Liver (tissue), 8 donors: ENCODE measurements at regions not wholly inside any gene's neighbourhood (a gene's known extent, or its start where the extent isn't known, plus 50 kb on each side); places are given as distances from the start of the nearest gene placed in this dataset.

ENCODE experiments used
- DNase-seq: peaks from one replicate; pipeline ENCODE4 v3.0.0-alpha.2; 2017; ENCODE audit warnings: low spot score
- H3K27ac ChIP-seq, 2 donors: one replicate each; pipeline ENCODE4 v1.7.0; 2013; ENCODE audit warnings: inconsistent platforms in 2 of 2, low read length in 2 of 2, control low read depth in 1 of 2, low read depth in 1 of 2, mild to moderate bottlenecking in 1 of 2
- H3K27me3 ChIP-seq, 4 donors: one replicate each; pipeline versions ENCODE4 v1.6.1 to v1.7.0; 2013; ENCODE audit warnings: low read length in 3 of 4, inconsistent platforms in 1 of 4, mild to moderate bottlenecking in 1 of 4, moderate library complexity in 1 of 4; ENCODE audit not compliant: control insufficient read depth in 4 of 4, insufficient read depth in 4 of 4
- H3K36me3 ChIP-seq, 4 donors: one replicate each; pipeline versions ENCODE4 v1.6.1 to v1.7.0; 2013; ENCODE audit warnings: low read length in 3 of 4, mild to moderate bottlenecking in 3 of 4, low read depth in 1 of 4, moderate library complexity in 1 of 4; ENCODE audit not compliant: control insufficient read depth in 4 of 4, insufficient read depth in 3 of 4
- H3K4me1 ChIP-seq, 4 donors: one replicate each; pipeline versions ENCODE4 v1.6.1 to v1.7.0; 2013; ENCODE audit warnings: low read length in 3 of 4, mild to moderate bottlenecking in 3 of 4, moderate library complexity in 1 of 4; ENCODE audit not compliant: control insufficient read depth in 4 of 4, insufficient read depth in 4 of 4
- H3K4me3 ChIP-seq, 3 donors: one replicate each; pipeline versions ENCODE4 v1.6.1 to v1.7.0; 2013; ENCODE audit warnings: low read length in 3 of 3, control low read depth in 1 of 3, low read depth in 1 of 3, mild to moderate bottlenecking in 1 of 3
- H3K9ac ChIP-seq, 2 donors: one replicate each; pipeline ENCODE4 v1.7.0; 2013; ENCODE audit warnings: low read length in 2 of 2, mild to moderate bottlenecking in 2 of 2, moderate library complexity in 2 of 2, control low read depth in 1 of 2, low read depth in 1 of 2
- H3K9me3 ChIP-seq, 4 donors: one replicate each; pipeline versions ENCODE4 v1.6.1 to v1.7.0; 2013; ENCODE audit warnings: low read length in 3 of 4; ENCODE audit not compliant: control insufficient read depth in 4 of 4
- ATF3 ChIP-seq: IDR thresholded peaks from 2 replicates; pipeline ENCODE4 v1.6.1; 2016; ENCODE audit warnings: antibody characterized with exemption
- EGR1 ChIP-seq, 2 donors: IDR thresholded peaks; 2 replicates each; pipeline ENCODE4 v1.6.1; 2016 to 2018; ENCODE audit warnings: antibody characterized with exemption in 2 of 2, low read depth in 2 of 2
- FOXA1 ChIP-seq: IDR thresholded peaks from 2 replicates; pipeline ENCODE4 v1.6.1; 2016; ENCODE audit warnings: antibody characterized with exemption
- FOXA2 ChIP-seq: IDR thresholded peaks from 2 replicates; pipeline ENCODE4 v1.6.1; 2016; ENCODE audit warnings: antibody characterized with exemption
- GABPA ChIP-seq, 2 donors: IDR thresholded peaks in 1 of 2; conservative IDR thresholded peaks in 1 of 2; 2 replicates each; pipeline ENCODE4 v1.6.1; 2016; ENCODE audit warnings: antibody characterized with exemption in 2 of 2, mild to moderate bottlenecking in 1 of 2, moderate library complexity in 1 of 2
- HNF4A ChIP-seq, 2 donors: conservative IDR thresholded peaks; 2 replicates each; pipeline ENCODE4 v1.6.1; 2016; ENCODE audit warnings: antibody characterized with exemption in 2 of 2, mild to moderate bottlenecking in 2 of 2
- HNF4G ChIP-seq: IDR thresholded peaks from 2 replicates; pipeline ENCODE4 v1.6.1; 2016; ENCODE audit warnings: antibody characterized with exemption
- JUND ChIP-seq, 2 donors: IDR thresholded peaks; 2 replicates each; pipeline ENCODE4 v1.6.1; 2016; ENCODE audit warnings: antibody characterized with exemption in 2 of 2
- NR2F2 ChIP-seq: IDR thresholded peaks from 2 replicates; pipeline ENCODE4 v1.6.1; 2016; ENCODE audit warnings: antibody characterized with exemption
- RAD21 ChIP-seq, 2 donors: IDR thresholded peaks; 2 replicates each; pipeline ENCODE4 v1.6.1; 2016; ENCODE audit warnings: antibody characterized with exemption in 2 of 2, mild to moderate bottlenecking in 2 of 2
- RXRA ChIP-seq, 2 donors: IDR thresholded peaks; 2 replicates each; pipeline ENCODE4 v1.6.1; 2017 to 2018; ENCODE audit warnings: antibody characterized with exemption in 2 of 2, mild to moderate bottlenecking in 1 of 2
- SP1 ChIP-seq: IDR thresholded peaks from 2 replicates; pipeline ENCODE4 v1.6.1; 2018; ENCODE audit warnings: antibody characterized with exemption, mild to moderate bottlenecking
- TAF1 ChIP-seq: conservative IDR thresholded peaks from 2 replicates; pipeline ENCODE4 v1.6.1; 2016; ENCODE audit warnings: antibody characterized with exemption, mild to moderate bottlenecking
- YY1 ChIP-seq: IDR thresholded peaks from 2 replicates; pipeline ENCODE4 v1.6.1; 2016; ENCODE audit warnings: antibody characterized with exemption, mild to moderate bottlenecking
- WGBS: extraction: QIAGEN DNeasy Blood & Tissue Kit; methylation state at CpG from one replicate; pipeline ENCODE4 v1.1.7; 2013; 5-methylcytosine and 5-hydroxymethylcytosine counted together
- TF ChIP-seq, protein P1 (sequence below): IDR thresholded peaks from 2 replicates; pipeline ENCODE4 v1.6.1; 2016; ENCODE audit warnings: antibody characterized with exemption
- TF ChIP-seq, protein P2 (sequence below): IDR thresholded peaks from 2 replicates; pipeline ENCODE4 v1.6.1; 2016; ENCODE audit warnings: antibody characterized with exemption
- TF ChIP-seq, protein P3 (sequence below): fragments of 150-350 bp; IDR thresholded peaks from 2 replicates; pipeline ENCODE4 v1.5.1; 2017; ENCODE audit warnings: improper control_type of control experiment, low read depth, low read length; ENCODE audit not compliant: missing input control
- TF ChIP-seq, protein P4 (sequence below): IDR thresholded peaks from 2 replicates; pipeline ENCODE4 v1.6.1; 2016; ENCODE audit warnings: antibody characterized with exemption, mild to moderate bottlenecking
- donor health status: healthy.
- donor health status: healthy.
- donor health status: healthy.
- donor health status: healthy.
- donor health status: healthy.

- no peak for TF ChIP-seq EGR1 (IDR thresholded peaks at IDR 0.05; ENCODE audit: low read depth in 2 of 2)
- TF ChIP-seq RAD21 (IDR thresholded peaks at IDR 0.05), result no peak
- TF ChIP-seq FOXA2, result no peak
- TF ChIP-seq, protein P1, sequence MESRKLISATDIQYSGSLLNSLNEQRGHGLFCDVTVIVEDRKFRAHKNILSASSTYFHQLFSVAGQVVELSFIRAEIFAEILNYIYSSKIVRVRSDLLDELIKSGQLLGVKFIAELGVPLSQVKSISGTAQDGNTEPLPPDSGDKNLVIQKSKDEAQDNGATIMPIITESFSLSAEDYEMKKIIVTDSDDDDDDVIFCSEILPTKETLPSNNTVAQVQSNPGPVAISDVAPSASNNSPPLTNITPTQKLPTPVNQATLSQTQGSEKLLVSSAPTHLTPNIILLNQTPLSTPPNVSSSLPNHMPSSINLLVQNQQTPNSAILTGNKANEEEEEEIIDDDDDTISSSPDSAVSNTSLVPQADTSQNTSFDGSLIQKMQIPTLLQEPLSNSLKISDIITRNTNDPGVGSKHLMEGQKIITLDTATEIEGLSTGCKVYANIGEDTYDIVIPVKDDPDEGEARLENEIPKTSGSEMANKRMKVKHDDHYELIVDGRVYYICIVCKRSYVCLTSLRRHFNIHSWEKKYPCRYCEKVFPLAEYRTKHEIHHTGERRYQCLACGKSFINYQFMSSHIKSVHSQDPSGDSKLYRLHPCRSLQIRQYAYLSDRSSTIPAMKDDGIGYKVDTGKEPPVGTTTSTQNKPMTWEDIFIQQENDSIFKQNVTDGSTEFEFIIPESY, result no peak
- TF ChIP-seq FOXA1, result no peak
- TF ChIP-seq, protein P2, sequence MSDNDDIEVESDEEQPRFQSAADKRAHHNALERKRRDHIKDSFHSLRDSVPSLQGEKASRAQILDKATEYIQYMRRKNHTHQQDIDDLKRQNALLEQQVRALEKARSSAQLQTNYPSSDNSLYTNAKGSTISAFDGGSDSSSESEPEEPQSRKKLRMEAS, result no peak
- TF ChIP-seq, protein P3, sequence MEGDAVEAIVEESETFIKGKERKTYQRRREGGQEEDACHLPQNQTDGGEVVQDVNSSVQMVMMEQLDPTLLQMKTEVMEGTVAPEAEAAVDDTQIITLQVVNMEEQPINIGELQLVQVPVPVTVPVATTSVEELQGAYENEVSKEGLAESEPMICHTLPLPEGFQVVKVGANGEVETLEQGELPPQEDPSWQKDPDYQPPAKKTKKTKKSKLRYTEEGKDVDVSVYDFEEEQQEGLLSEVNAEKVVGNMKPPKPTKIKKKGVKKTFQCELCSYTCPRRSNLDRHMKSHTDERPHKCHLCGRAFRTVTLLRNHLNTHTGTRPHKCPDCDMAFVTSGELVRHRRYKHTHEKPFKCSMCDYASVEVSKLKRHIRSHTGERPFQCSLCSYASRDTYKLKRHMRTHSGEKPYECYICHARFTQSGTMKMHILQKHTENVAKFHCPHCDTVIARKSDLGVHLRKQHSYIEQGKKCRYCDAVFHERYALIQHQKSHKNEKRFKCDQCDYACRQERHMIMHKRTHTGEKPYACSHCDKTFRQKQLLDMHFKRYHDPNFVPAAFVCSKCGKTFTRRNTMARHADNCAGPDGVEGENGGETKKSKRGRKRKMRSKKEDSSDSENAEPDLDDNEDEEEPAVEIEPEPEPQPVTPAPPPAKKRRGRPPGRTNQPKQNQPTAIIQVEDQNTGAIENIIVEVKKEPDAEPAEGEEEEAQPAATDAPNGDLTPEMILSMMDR, result no peak
- TF ChIP-seq TAF1, result no peak
- no peak for TF ChIP-seq JUND (IDR thresholded peaks at IDR 0.05)
- TF ChIP-seq RXRA (IDR thresholded peaks at IDR 0.05), result no peak
- TF ChIP-seq, protein P4, sequence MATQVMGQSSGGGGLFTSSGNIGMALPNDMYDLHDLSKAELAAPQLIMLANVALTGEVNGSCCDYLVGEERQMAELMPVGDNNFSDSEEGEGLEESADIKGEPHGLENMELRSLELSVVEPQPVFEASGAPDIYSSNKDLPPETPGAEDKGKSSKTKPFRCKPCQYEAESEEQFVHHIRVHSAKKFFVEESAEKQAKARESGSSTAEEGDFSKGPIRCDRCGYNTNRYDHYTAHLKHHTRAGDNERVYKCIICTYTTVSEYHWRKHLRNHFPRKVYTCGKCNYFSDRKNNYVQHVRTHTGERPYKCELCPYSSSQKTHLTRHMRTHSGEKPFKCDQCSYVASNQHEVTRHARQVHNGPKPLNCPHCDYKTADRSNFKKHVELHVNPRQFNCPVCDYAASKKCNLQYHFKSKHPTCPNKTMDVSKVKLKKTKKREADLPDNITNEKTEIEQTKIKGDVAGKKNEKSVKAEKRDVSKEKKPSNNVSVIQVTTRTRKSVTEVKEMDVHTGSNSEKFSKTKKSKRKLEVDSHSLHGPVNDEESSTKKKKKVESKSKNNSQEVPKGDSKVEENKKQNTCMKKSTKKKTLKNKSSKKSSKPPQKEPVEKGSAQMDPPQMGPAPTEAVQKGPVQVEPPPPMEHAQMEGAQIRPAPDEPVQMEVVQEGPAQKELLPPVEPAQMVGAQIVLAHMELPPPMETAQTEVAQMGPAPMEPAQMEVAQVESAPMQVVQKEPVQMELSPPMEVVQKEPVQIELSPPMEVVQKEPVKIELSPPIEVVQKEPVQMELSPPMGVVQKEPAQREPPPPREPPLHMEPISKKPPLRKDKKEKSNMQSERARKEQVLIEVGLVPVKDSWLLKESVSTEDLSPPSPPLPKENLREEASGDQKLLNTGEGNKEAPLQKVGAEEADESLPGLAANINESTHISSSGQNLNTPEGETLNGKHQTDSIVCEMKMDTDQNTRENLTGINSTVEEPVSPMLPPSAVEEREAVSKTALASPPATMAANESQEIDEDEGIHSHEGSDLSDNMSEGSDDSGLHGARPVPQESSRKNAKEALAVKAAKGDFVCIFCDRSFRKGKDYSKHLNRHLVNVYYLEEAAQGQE, result no peak
- TF ChIP-seq SP1, result no peak
- no peak for TF ChIP-seq NR2F2
- no peak for TF ChIP-seq YY1
- no peak for TF ChIP-seq GABPA (IDR thresholded peaks at IDR 0.05 in 1 of 2, conservative IDR thresholded peaks at IDR 0.05 in 1 of 2)
- no peak for TF ChIP-seq HNF4A (conservative IDR thresholded peaks at IDR 0.05)
- Histone ChIP-seq H3K9me3 (no peaks in the 10 kb centered on the region), H3K27me3 (no peaks in the 10 kb centered on the region), H3K4me1 (no peaks in the 10 kb centered on the region), H3K27ac (no peak overlapping the region), H3K4me3 (no peak overlapping the region), H3K36me3 (no peaks in the 10 kb centered on the region), H3K9ac (no peak overlapping the region)
- 76% methylated on average over 4 of the region's 4 CpGs for WGBS
- DNase-seq, result no peak
Measured at GRCh38 chr13:97856304-97856675, 97.2 kb upstream of the IPO5 start.

GRCh38 chr13:97858161-97858560, 95.3 kb upstream of the IPO5 start:
- H3K9me3 ChIP-seq, result no peaks in the 10 kb centered on the region
- 89% methylated on average over 2 of the region's 2 CpGs for WGBS

More at GRCh38 chr13:97858161-97858560, 95.3 kb upstream of the IPO5 start:
- Histone ChIP-seq H3K36me3 (no peaks in the 10 kb centered on the region), H3K27ac (no peak overlapping the region), H3K4me1 (peaks cover 0 to 2% (median 0%) of the 10 kb centered on the region in 4 donors), H3K9ac (no peak overlapping the region), H3K27me3 (no peaks in the 10 kb centered on the region), H3K4me3 (no peak overlapping the region)
- DNase-seq, result no peak
- TF ChIP-seq HNF4G (no peak), FOXA1 (no peak), EGR1 (IDR thresholded peaks at IDR 0.05; ENCODE audit: low read depth in 2 of 2) (no peak), TAF1 (no peak), HNF4A (conservative IDR thresholded peaks at IDR 0.05) (no peak), GABPA (IDR thresholded peaks at IDR 0.05 in 1 of 2, conservative IDR thresholded peaks at IDR 0.05 in 1 of 2) (no peak), NR2F2 (no peak), ATF3 (no peak), SP1 (no peak), RXRA (IDR thresholded peaks at IDR 0.05) (no peak)
- TF ChIP-seq, protein P2, result no peak
- TF ChIP-seq, protein P4, result no peak
